Adipocyte (in vitro differentiated cells): ENCODE measurements at regions not wholly inside any gene's neighbourhood (a gene's known extent, or its start where the extent isn't known, plus 50 kb on each side); places are given as distances from the start of the nearest gene placed in this dataset.

Source experiments
- DNase-seq: peaks from one replicate; pipeline ENCODE4 v3.0.0-alpha.2; 2015; ENCODE audit warnings: low read depth
- H3K27me3 ChIP-seq: replicated peaks from 2 replicates; pipeline ENCODE4 v1.7.0; 2013; ENCODE audit warnings: mild to moderate bottlenecking, low read length, moderate library complexity; ENCODE audit not compliant: control insufficient read depth, insufficient read depth
- H3K36me3 ChIP-seq: 2 replicates; pipeline ENCODE4 v1.7.0; 2013; ENCODE audit warnings: low read length, mild to moderate bottlenecking, moderate library complexity; ENCODE audit not compliant: control insufficient read depth, insufficient read depth, severe bottlenecking
- H3K4me1 ChIP-seq: 2 replicates; pipeline ENCODE4 v1.7.0; 2013; ENCODE audit warnings: mild to moderate bottlenecking, low read length, moderate library complexity; ENCODE audit not compliant: control insufficient read depth, insufficient read depth
- H3K4me3 ChIP-seq: 2 replicates; pipeline ENCODE4 v1.7.0; 2013; ENCODE audit warnings: mild to moderate bottlenecking, low read length, moderate library complexity
- H3K9ac ChIP-seq: 2 replicates; pipeline ENCODE4 v1.7.0; 2013; ENCODE audit warnings: mild to moderate bottlenecking, low read length, moderate library complexity
- H3K9me3 ChIP-seq: 2 replicates; pipeline ENCODE4 v1.7.0; 2013; ENCODE audit warnings: mild to moderate bottlenecking, low read length, moderate library complexity; ENCODE audit not compliant: control insufficient read depth

DNA sequence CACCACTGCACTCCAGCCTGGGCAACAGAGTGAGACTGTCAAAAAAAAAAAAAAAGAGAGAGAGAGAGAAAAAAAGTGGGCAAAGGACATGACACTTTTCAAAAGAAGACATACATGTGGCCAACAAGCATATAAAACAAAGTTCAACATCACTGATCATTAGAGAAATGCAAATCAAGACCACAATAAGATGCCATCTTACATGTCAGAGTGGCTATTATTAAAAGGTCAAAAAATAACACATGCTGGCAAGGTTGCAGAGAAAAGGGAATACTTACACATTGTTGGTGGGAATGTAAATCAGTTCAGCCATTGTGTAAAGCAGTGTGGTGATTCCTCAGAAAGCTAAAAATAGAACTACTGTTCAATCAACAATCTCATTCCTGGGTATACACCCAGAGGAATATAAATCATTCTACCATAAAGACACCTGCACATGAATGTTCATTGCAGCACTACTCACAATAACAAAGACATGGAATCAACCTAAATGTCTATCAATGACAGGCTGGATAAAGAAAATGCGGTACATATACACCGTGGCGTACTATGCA, 94.9 kb upstream of the TRIM2 start:
- peaks cover 16% of the 10 kb centered on the region for H3K9me3 ChIP-seq
- peaks cover 43% of the 10 kb centered on the region for H3K27me3 ChIP-seq
- H3K9ac ChIP-seq, result no peak overlapping the region

DNA sequence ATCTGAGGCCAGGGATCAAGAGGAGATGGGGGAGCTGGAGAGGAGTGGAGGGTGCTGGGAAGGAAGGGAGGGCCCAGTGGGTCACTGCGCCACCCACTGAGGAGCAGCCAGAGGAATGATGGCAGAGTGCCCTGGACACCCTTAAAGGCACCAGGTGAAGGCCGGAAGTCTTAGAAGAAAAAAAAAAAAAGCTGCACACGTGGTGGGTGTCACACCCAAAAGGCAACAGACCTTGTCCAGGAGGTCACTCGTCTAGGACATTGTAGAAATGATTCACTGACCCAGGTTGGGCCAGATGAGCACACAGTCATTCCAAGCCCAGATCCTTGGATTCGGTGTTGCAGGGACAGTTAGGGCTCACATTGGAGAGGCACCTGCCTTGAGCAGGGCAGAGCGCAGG, 93.5 kb upstream of the TRIM2 start:
- DNase-seq, result no peak
- Histone ChIP-seq H3K9ac (no peak overlapping the region), H3K27me3 (peaks cover 43% of the 10 kb centered on the region), H3K4me1 (peaks cover 9% of the 10 kb centered on the region), H3K9me3 (peaks cover 5% of the 10 kb centered on the region), H3K4me3 (no peak overlapping the region), H3K36me3 (no peaks in the 10 kb centered on the region)

More for the DNA sequence above, 94.9 kb upstream of the TRIM2 start:
- no peaks in the 10 kb centered on the region for H3K4me1 ChIP-seq
- no peak for DNase-seq
- no peaks in the 10 kb centered on the region for H3K36me3 ChIP-seq
- no peak overlapping the region for H3K4me3 ChIP-seq

DNA sequence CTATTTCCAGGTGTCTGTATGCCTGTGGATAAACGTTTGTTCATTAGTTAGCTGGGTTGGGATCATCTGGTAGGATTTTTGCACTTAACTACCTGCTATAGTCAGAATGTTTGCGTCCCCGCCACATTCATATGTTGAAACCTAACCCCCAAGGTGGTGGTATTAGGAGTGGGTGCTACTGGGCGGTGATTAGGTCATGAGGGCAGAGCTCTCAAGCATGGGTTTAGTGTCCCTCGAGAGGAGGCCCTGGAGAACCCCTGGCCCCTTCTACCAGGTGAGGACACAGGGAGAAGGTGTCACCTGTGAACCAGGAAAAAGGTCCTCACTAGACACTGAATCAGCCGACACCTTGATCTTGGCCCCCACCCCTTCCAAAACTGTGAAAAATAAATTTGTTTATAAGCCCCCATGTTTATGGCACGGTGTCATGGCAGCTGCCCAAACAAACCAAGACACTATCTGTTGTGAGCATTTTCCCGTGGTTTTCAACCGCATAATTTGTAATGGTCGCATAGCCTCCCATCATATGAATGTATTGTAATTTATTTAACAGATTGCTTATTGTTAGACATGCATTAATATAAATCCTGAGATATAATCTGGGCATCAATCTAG, 92.7 kb upstream of the TRIM2 start:
- H3K9me3 ChIP-seq, result no peaks in the 10 kb centered on the region
- no peak overlapping the region for H3K4me3 ChIP-seq
- H3K4me1 ChIP-seq, result peaks cover 12% of the 10 kb centered on the region
- no peak overlapping the region for H3K9ac ChIP-seq
- peaks cover 37% of the 10 kb centered on the region for H3K27me3 ChIP-seq
- H3K36me3 ChIP-seq, result no peaks in the 10 kb centered on the region
- no peak for DNase-seq

GRCh38 chr4:153112041-153112441, 92.2 kb upstream of the TRIM2 start:
- Histone ChIP-seq H3K9me3 (no peaks in the 10 kb centered on the region), H3K36me3 (no peaks in the 10 kb centered on the region), H3K9ac (no peak overlapping the region), H3K4me1 (peaks cover 12% of the 10 kb centered on the region), H3K4me3 (no peak overlapping the region), H3K27me3 (peaks cover 32% of the 10 kb centered on the region)
- DNase-seq, result no peak

- no peaks in the 10 kb centered on the region for H3K9me3 ChIP-seq
- no peak overlapping the region for H3K4me3 ChIP-seq
- H3K9ac ChIP-seq, result no peak overlapping the region
- no peaks in the 10 kb centered on the region for H3K36me3 ChIP-seq
- H3K27me3 ChIP-seq, result peaks cover 23% of the 10 kb centered on the region
- no peak for DNase-seq
- H3K4me1 ChIP-seq, result peaks cover 12% of the 10 kb centered on the region
These were observed 91.0 kb upstream of the TRIM2 start for GRCh38 chr4:153113061-153113837.

- Histone ChIP-seq H3K27me3 (peaks cover 19% of the 10 kb centered on the region), H3K4me3 (no peak overlapping the region), H3K9me3 (no peaks in the 10 kb centered on the region), H3K36me3 (no peaks in the 10 kb centered on the region), H3K9ac (no peak overlapping the region), H3K4me1 (peaks cover 12% of the 10 kb centered on the region)
- DNase-seq, result no peak
These were observed 90.5 kb upstream of the TRIM2 start for GRCh38 chr4:153113838-153114105.

DNA sequence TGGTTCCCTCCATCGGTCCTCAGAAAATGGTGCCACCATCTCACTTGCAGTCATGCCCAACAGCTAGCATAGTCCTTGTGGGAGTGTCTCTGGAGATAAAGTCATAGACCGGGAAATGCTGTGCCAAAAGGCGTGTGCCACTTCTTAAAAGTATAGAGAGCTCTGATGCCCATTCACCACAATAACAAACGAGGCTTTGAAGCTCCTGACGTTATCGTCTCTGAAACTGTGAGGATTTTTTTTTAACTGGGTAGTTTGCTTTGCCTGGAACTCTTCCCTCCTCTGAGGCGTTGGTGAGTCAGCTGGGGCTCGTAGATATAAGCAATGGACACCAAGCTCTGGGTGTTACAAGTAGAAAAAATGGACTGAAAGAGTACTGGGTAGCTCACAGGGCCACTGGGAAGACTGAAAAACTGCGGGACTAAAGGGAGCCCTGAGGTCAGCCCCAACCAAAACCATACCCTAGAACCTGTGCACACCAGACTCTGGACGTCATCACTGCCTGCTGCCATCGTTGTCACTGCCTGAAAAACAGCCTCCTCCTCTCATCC, 89.4 kb upstream of the TRIM2 start:
- H3K9me3 ChIP-seq, result no peaks in the 10 kb centered on the region
- no peaks in the 10 kb centered on the region for H3K36me3 ChIP-seq
- peak; percentile 49 for DNase-seq
- H3K4me3 ChIP-seq, result no peak overlapping the region
- peaks cover 19% of the 10 kb centered on the region for H3K27me3 ChIP-seq
- H3K9ac ChIP-seq, result no peak overlapping the region
- H3K4me1 ChIP-seq, result peaks cover 12% of the 10 kb centered on the region

- Histone ChIP-seq H3K36me3 (no peaks in the 10 kb centered on the region), H3K27me3 (peaks cover 17% of the 10 kb centered on the region), H3K4me1 (peaks cover 12% of the 10 kb centered on the region), H3K9ac (peak overlapping the region; percentile 43), H3K4me3 (peak overlapping the region; percentile 70), H3K9me3 (no peaks in the 10 kb centered on the region)
- DNase-seq, result peak; percentile 60
These were observed 88.6 kb upstream of the TRIM2 start for GRCh38 chr4:153115322-153116290.

DNA sequence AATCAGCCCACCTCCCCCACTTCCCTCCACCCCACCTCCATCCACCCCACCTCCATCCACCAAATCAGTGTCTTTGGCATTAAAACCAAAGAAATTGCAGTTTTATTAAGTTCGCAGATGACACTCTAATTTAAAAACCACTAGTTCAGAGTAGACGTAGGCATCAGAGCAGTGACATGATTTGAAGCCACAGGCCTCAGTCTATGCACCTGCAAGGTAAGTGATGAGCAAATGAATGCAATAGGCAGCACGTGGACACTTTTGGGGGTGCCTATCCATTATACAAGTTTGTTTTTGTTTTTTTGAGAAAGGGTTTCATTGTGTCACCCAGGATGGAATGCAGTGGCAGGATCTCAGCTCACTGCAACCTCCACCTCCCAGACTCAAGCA, 88.0 kb upstream of the TRIM2 start:
- no peaks in the 10 kb centered on the region for H3K36me3 ChIP-seq
- H3K4me3 ChIP-seq, result no peak overlapping the region
- H3K4me1 ChIP-seq, result peaks cover 12% of the 10 kb centered on the region
- peaks cover 11% of the 10 kb centered on the region for H3K27me3 ChIP-seq
- no peak overlapping the region for H3K9ac ChIP-seq
- no peak for DNase-seq
- H3K9me3 ChIP-seq, result no peaks in the 10 kb centered on the region

- H3K9me3 ChIP-seq, result no peaks in the 10 kb centered on the region
- no peak overlapping the region for H3K9ac ChIP-seq
- DNase-seq, result no peak
- H3K4me3 ChIP-seq, result no peak overlapping the region
- peaks cover 9% of the 10 kb centered on the region for H3K27me3 ChIP-seq
- no peaks in the 10 kb centered on the region for H3K36me3 ChIP-seq
- peaks cover 12% of the 10 kb centered on the region for H3K4me1 ChIP-seq
These were observed 87.4 kb upstream of the TRIM2 start for GRCh38 chr4:153116801-153117200.

GRCh38 chr4:153117554-153117953, 86.7 kb upstream of the TRIM2 start:
- Histone ChIP-seq H3K9me3 (no peaks in the 10 kb centered on the region), H3K4me1 (peaks cover 12% of the 10 kb centered on the region), H3K4me3 (no peak overlapping the region), H3K27me3 (peaks cover 5% of the 10 kb centered on the region), H3K36me3 (no peaks in the 10 kb centered on the region), H3K9ac (no peak overlapping the region)
- no peak for DNase-seq
